DOHH2 (cell line): ENCODE measurements at regions not wholly inside any gene's neighbourhood (a gene's known extent, or its start where the extent isn't known, plus 50 kb on each side); places are given as distances from the start of the nearest gene placed in this dataset.

Source experiments
- H3F3A ChIP-seq: fragments of 200-600 bp; sonication (generic), shearing (Covaris generic); 2 replicates; pipeline ENCODE4 v1.6.0; 2016; ENCODE audit warnings: antibody characterized with exemption, mild to moderate bottlenecking; ENCODE audit not compliant: control insufficient read depth, insufficient read depth
- H3K27ac ChIP-seq: fragments of 200-600 bp; sonication (generic); 2 replicates; pipeline ENCODE4 v1.5.1; 2014; ENCODE audit warnings: low read depth, mild to moderate bottlenecking, low read length, moderate library complexity
- H3K27me3 ChIP-seq: fragments of 200-600 bp; sonication (generic); 2 replicates; pipeline ENCODE4 v1.6.1; 2014; ENCODE audit warnings: mild to moderate bottlenecking, low read length, mixed read lengths; ENCODE audit not compliant: control insufficient read depth
- H3K36me3 ChIP-seq: fragments of 200-600 bp; sonication (generic); 2 replicates; pipeline ENCODE4 v1.6.1; 2014; ENCODE audit warnings: mild to moderate bottlenecking, low read length, moderate library complexity, mixed read lengths; ENCODE audit not compliant: control insufficient read depth
- H3K4me1 ChIP-seq: fragments of 200-600 bp; sonication (generic); 2 replicates; pipeline ENCODE4 v1.6.1; 2014; ENCODE audit warnings: mild to moderate bottlenecking, low read length, mixed read lengths; ENCODE audit not compliant: control insufficient read depth
- H3K4me2 ChIP-seq: fragments of 200-600 bp; sonication (generic); 2 replicates; pipeline ENCODE4 v1.6.0; 2014; ENCODE audit warnings: mild to moderate bottlenecking, low read length, moderate library complexity
- H3K4me3 ChIP-seq: fragments of 200-600 bp; sonication (generic); 2 replicates; pipeline ENCODE4 v1.5.1; 2014; ENCODE audit warnings: mild to moderate bottlenecking, low read length, mixed read lengths
- H3K79me2 ChIP-seq: fragments of 200-600 bp; sonication (generic); 2 replicates; pipeline ENCODE4 v1.6.1; 2014; ENCODE audit warnings: mild to moderate bottlenecking, low read length, mixed read lengths; ENCODE audit not compliant: control insufficient read depth
- H3K9me2 ChIP-seq: fragments of 200-600 bp; sonication (generic); replicated peaks from 2 replicates; pipeline ENCODE4 v1.6.1; 2014; ENCODE audit warnings: mild to moderate bottlenecking, low read length, mixed read lengths; ENCODE audit not compliant: control insufficient read depth
- H3K9me3 ChIP-seq: fragments of 200-600 bp; sonication (generic); 2 replicates; pipeline ENCODE4 v1.6.1; 2014; ENCODE audit warnings: antibody characterized with exemption, low read length, mixed read lengths; ENCODE audit not compliant: control insufficient read depth, insufficient read depth
- H4K20me1 ChIP-seq: fragments of 200-600 bp; sonication (generic); 2 replicates; pipeline ENCODE4 v1.6.0; 2014; ENCODE audit warnings: low read depth, mild to moderate bottlenecking, antibody characterized with exemption, low read length, moderate library complexity; ENCODE audit not compliant: control insufficient read depth, insufficient read depth
- CTCF ChIP-seq: fragments of 200-600 bp; sonication (generic); IDR thresholded peaks from one replicate; pipeline ENCODE4 v1.5.1; 2014; ENCODE audit warnings: antibody characterized with exemption, mild to moderate bottlenecking, low read depth, low read length; ENCODE audit not compliant: poor library complexity, severe bottlenecking
- EZH2phosphoT487 ChIP-seq: fragments of 200-600 bp; sonication (generic); IDR thresholded peaks from 2 replicates; pipeline ENCODE4 v1.6.1; 2017; ENCODE audit warnings: borderline replicate concordance, mild to moderate bottlenecking, antibody characterized with exemption, low read length, moderate library complexity, mixed read lengths

DNA sequence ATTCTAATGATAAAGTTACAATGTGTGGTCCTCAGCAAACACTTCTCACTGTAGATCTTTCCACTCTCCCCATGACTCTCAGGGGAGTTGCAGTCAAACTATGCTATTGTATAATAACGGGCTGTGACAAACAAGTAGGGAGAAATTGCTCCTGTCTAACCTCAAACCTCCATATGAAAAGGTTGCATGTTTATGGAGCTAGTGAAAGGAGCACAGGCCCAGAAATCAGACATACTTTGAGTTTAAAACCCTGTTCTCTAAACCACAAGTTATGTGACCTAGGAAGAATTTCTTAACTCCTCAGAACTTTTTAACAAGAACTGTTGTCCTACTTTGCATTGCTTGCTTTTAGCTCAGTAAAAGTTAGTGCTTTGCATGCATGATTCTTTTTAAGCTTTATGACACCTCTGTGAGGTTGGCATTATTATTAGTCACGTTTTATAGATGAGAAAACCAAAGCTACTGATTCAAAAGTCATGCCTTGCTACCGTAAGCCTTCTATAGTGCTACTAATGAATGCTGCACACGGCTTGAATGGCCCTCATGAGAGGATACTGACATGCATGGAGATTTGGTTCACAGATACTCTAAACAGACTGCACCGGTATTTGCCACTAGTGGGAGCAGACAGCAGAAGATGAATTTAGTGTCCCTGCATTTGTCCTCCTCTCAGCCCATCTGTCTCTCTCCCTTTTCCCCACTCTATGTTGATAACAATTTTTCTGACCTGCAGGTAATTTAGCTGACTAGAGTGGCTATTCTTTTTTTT is 129.5 kb upstream of the PCGF5 start:
- TF ChIP-seq EZH2phosphoT487 (no peak), CTCF (no peak)
- H3K79me2 ChIP-seq = no peaks in the 10 kb centered on the region
- H3K4me2 ChIP-seq = no peak overlapping the region
- H3K27me3 ChIP-seq = peaks cover 3% of the 10 kb centered on the region; the same call in 1 of the 2 replicates
- H3K9me3 ChIP-seq = 0 out of 2 replicates have a peak, but pooled peaks cover 5% of the 10 kb centered on the region
- H3K4me1 ChIP-seq = peaks cover 4% of the 10 kb centered on the region; the same call in 1 of the 2 replicates
- H3K4me3 ChIP-seq = no peak overlapping the region
- no peaks in the 10 kb centered on the region for H3F3A ChIP-seq
- H3K9me2 ChIP-seq = no peaks in the 10 kb centered on the region
- no peaks in the 10 kb centered on the region for H3K36me3 ChIP-seq
- H3K27ac ChIP-seq = no peak overlapping the region
- no peaks in the 10 kb centered on the region for H4K20me1 ChIP-seq

- Histone ChIP-seq H3K4me1 (peaks cover 4% of the 10 kb centered on the region; the same call in 1 of the 2 replicates), H3K27ac (no peak overlapping the region), H3K36me3 (no peaks in the 10 kb centered on the region), H3K79me2 (no peaks in the 10 kb centered on the region), H3K4me2 (no peak overlapping the region), H3K9me3 (peaks cover 5% of the 10 kb centered on the region; the same call in 1 of the 2 replicates), H3K9me2 (no peaks in the 10 kb centered on the region), H4K20me1 (no peaks in the 10 kb centered on the region), H3F3A (no peaks in the 10 kb centered on the region), H3K27me3 (peaks cover 3% of the 10 kb centered on the region; the same call in 1 of the 2 replicates), H3K4me3 (no peak overlapping the region)
- TF ChIP-seq EZH2phosphoT487 (no peak), CTCF (no peak)
Observed at GRCh38 chr10:91091780-91092179, 128.7 kb upstream of the PCGF5 start.

GRCh38 chr10:91096274-91096673 is 124.2 kb upstream of the PCGF5 start:
- Histone ChIP-seq H3K9me3 (peaks cover 11% of the 10 kb centered on the region; the same call in 1 of the 2 replicates), H4K20me1 (no peaks in the 10 kb centered on the region), H3K4me3 (no peak overlapping the region), H3F3A (no peaks in the 10 kb centered on the region), H3K27me3 (no peaks in the 10 kb centered on the region), H3K4me1 (no peaks in the 10 kb centered on the region; the same call in 1 of the 2 replicates), H3K27ac (no peak overlapping the region), H3K4me2 (no peak overlapping the region), H3K36me3 (no peaks in the 10 kb centered on the region), H3K79me2 (no peaks in the 10 kb centered on the region), H3K9me2 (no peaks in the 10 kb centered on the region)
- TF ChIP-seq CTCF = no peak
- no peak for TF ChIP-seq EZH2phosphoT487
